IPS DF 4.7 (cell line): ENCODE measurements at regions not wholly inside any gene's neighbourhood (a gene's known extent, or its start where the extent isn't known, plus 50 kb on each side); places are given as distances from the start of the nearest gene placed in this dataset.
"Not testable (repeated sequence)": the region's sequence is repeated elsewhere in the genome, so short reads cannot be mapped to it uniquely, and the experiment has no call there.

Source experiments
- DNase-seq: peaks from one replicate; pipeline ENCODE4 v3.0.0-alpha.2; 2013; ENCODE audit warnings: low spot score; ENCODE audit errors: extremely low read depth

- no peak for DNase-seq
Observed at GRCh38 chr3:176351408-176351807, 845.9 kb downstream of the TBL1XR1 start.

GRCh38 chr3:176349706-176350105, 847.6 kb downstream of the TBL1XR1 start:
- no peak for DNase-seq

- DNase-seq: no peak
Observed at GRCh38 chr3:176347424-176348146, 849.7 kb downstream of the TBL1XR1 start.

GRCh38 chr3:176341963-176342362, 855.3 kb downstream of the TBL1XR1 start:
- no peak for DNase-seq

- no peak for DNase-seq
Observed at GRCh38 chr3:176328666-176329065, 868.6 kb downstream of the TBL1XR1 start.

- DNase-seq: no peak
Observed at GRCh38 chr3:176328198-176328597, 869.1 kb downstream of the TBL1XR1 start.

- DNase-seq: not testable (repeated sequence)
Observed at GRCh38 chr3:176326894-176327490, 870.3 kb downstream of the TBL1XR1 start.

- DNase-seq: not testable (repeated sequence)
Observed at GRCh38 chr3:176321532-176321931, 875.8 kb downstream of the TBL1XR1 start.

- DNase-seq: no peak
Observed at GRCh38 chr3:176321099-176321498, 876.2 kb downstream of the TBL1XR1 start.

GRCh38 chr3:176313426-176313825, 883.9 kb downstream of the TBL1XR1 start:
- no peak for DNase-seq

- no peak for DNase-seq
Observed at GRCh38 chr3:176310641-176311040, 886.6 kb downstream of the TBL1XR1 start.

GRCh38 chr3:176302271-176302670, 895.0 kb downstream of the TBL1XR1 start:
- DNase-seq: no peak

GRCh38 chr3:176296066-176296597, 901.1 kb downstream of the TBL1XR1 start:
- no peak for DNase-seq

GRCh38 chr3:176293276-176293675, 904.0 kb downstream of the TBL1XR1 start:
- no peak for DNase-seq

- no peak for DNase-seq
Observed at GRCh38 chr3:176286476-176287085, 910.7 kb downstream of the TBL1XR1 start.

- no peak for DNase-seq
Observed at GRCh38 chr3:176275538-176275937, 921.7 kb downstream of the TBL1XR1 start.

- DNase-seq: no peak
Observed at GRCh38 chr3:176275113-176275512, 922.2 kb downstream of the TBL1XR1 start.

GRCh38 chr3:176274161-176274560, 923.1 kb downstream of the TBL1XR1 start:
- no peak for DNase-seq

GRCh38 chr3:176262071-176262470, 935.2 kb downstream of the TBL1XR1 start:
- DNase-seq: no peak

- DNase-seq: no peak
Observed at GRCh38 chr3:176247191-176247590, 950.1 kb downstream of the TBL1XR1 start.

GRCh38 chr3:176219970-176220369, 977.3 kb downstream of the TBL1XR1 start:
- peak; percentile 33 for DNase-seq

- DNase-seq: no peak
Observed at GRCh38 chr3:176214758-176215157, 982.5 kb downstream of the TBL1XR1 start.
